HCT116 (cell line): ENCODE measurements at regions not wholly inside any gene's neighbourhood (a gene's known extent, or its start where the extent isn't known, plus 50 kb on each side); places are given as distances from the start of the nearest gene placed in this dataset.

Source experiments
- ATAC-seq: fragments of 200-7000 bp; cut with Tn5 transposase; 2 replicates; pipeline ENCODE4 v1.9.1; 2020; ENCODE audit warnings: mild to moderate bottlenecking, moderate library complexity
- BruUV-seq: library from RNA; stranded (reverse); fragments of 400-500 nt; replicated peaks from 2 replicates; lab custom pipeline; 2021; lab: Mats Ljungman, UMichigan
- CTCF ChIA-PET: fragments of 300-600 bp; sonication (Branson Sonifier 250); formaldehyde crosslinking; loops from one replicate; lab custom pipeline; 2021; ENCODE audit warnings: antibody characterized with exemption; lab: Charles Lee
- POLR2A ChIA-PET: fragments of 300-600, 350-600 bp; sonication (Branson Sonifier 250); formaldehyde crosslinking; loops from one replicate; lab custom pipeline; 2021; ENCODE audit warnings: antibody characterized with exemption; lab: Charles Lee
- RAD21 ChIA-PET, 2 experiments: fragments of 300-600 bp; sonication (Branson Sonifier 250); formaldehyde crosslinking; loops; one replicate each; lab custom pipeline; 2023; ENCODE audit warnings: low total read pairs in 2 of 2; ENCODE audit not compliant: uncharacterized antibody in 2 of 2, unreplicated experiment in 2 of 2, low non-redundant PET in 1 of 2; lab: Charles Lee
- DNase-seq: peaks from one replicate; pipeline ENCODE4 v3.0.0-alpha.2; 2010; ENCODE audit warnings: low read depth, low spot score
- H2AFZ ChIP-seq: fragments of 200-600 bp; shearing (Covaris generic), sonication (generic); 2 replicates; pipeline ENCODE4 v1.6.1; 2017; ENCODE audit warnings: low read depth, mixed run types, mixed read lengths, antibody characterized with exemption, low read length; ENCODE audit not compliant: poor library complexity, severe bottlenecking
- H3K27ac ChIP-seq: 2 replicates; pipeline ENCODE4 v1.5.1; 2012; ENCODE audit warnings: low read depth, low read length
- H3K27me3 ChIP-seq: fragments of 200-600 bp; sonication (generic); 2 replicates; pipeline ENCODE4 v1.6.1; 2016; ENCODE audit warnings: mixed run types, low read length, mixed read lengths; ENCODE audit not compliant: insufficient read depth
- H3K36me3 ChIP-seq, 2 experiments: fragments of 200-500 bp in 1 of 2; fragments of 200-600 bp in 1 of 2; sonication (Bioruptor generic) in 1 of 2; sonication (generic) in 1 of 2; 2 replicates each; pipeline versions ENCODE4 v1.5.1 to v1.6.1; 2014 to 2016; ENCODE audit warnings: low read length in 2 of 2, inconsistent platforms in 1 of 2, mixed read lengths in 1 of 2, mixed run types in 1 of 2; ENCODE audit not compliant: insufficient read depth in 2 of 2, control insufficient read depth in 1 of 2
- H3K4me1 ChIP-seq, 2 experiments: fragments of 200-600 bp in 1 of 2; sonication (generic) in 1 of 2; 2 replicates each; pipeline versions ENCODE4 v1.5.1 to v1.6.1; 2012 to 2017; ENCODE audit warnings: low read length in 2 of 2, inconsistent platforms in 1 of 2, mild to moderate bottlenecking in 1 of 2, mixed read lengths in 1 of 2, mixed run types in 1 of 2, moderate library complexity in 1 of 2; ENCODE audit not compliant: insufficient read depth in 2 of 2, control insufficient read depth in 1 of 2
- H3K4me2 ChIP-seq: fragments of 200-600 bp; sonication (generic); 2 replicates; pipeline ENCODE4 v1.6.1; 2017; ENCODE audit warnings: mixed run types, low read length, mixed read lengths
- H3K4me3 ChIP-seq, 2 experiments: fragments of 200-600 bp in 1 of 2; sonication (generic) in 1 of 2; replicated peaks in 1 of 2; 2 replicates each; pipeline ENCODE4 v1.5.1; 2011 to 2016; ENCODE audit warnings: low read length in 2 of 2, control low read depth in 1 of 2, low read depth in 1 of 2, mild to moderate bottlenecking in 1 of 2, mixed read lengths in 1 of 2, mixed run types in 1 of 2
- H3K79me2 ChIP-seq: fragments of 200-600 bp; sonication (generic); 2 replicates; pipeline ENCODE4 v1.6.1; 2017; ENCODE audit warnings: mild to moderate bottlenecking, mixed run types, low read length, moderate library complexity, mixed read lengths; ENCODE audit not compliant: insufficient read depth
- H3K9ac ChIP-seq: fragments of 200-600 bp; sonication (generic); 2 replicates; pipeline ENCODE4 v1.6.1; 2016; ENCODE audit warnings: low read length, mixed read lengths
- H3K9me2 ChIP-seq: fragments of 200-600 bp; sonication (generic), shearing (Covaris generic); 2 replicates; pipeline ENCODE4 v1.6.1; 2017; ENCODE audit warnings: mixed run types, mild to moderate bottlenecking, moderate library complexity; ENCODE audit not compliant: insufficient read depth
- H3K9me3 ChIP-seq, 2 experiments: fragments of 200-500 bp in 1 of 2; fragments of 200-600 bp in 1 of 2; sonication (Bioruptor generic) in 1 of 2; sonication (generic) in 1 of 2; 2 replicates each; pipeline ENCODE4 v1.6.1; 2014 to 2017; ENCODE audit warnings: low read length in 2 of 2, mixed read lengths in 2 of 2, inconsistent platforms in 1 of 2, low read depth in 1 of 2, mild to moderate bottlenecking in 1 of 2, mixed run types in 1 of 2, moderate library complexity in 1 of 2; ENCODE audit not compliant: control insufficient read depth in 1 of 2, insufficient read depth in 1 of 2
- H4K20me1 ChIP-seq: fragments of 200-600 bp; sonication (generic), shearing (Covaris generic); 2 replicates; pipeline ENCODE4 v1.6.1; 2017; ENCODE audit warnings: mixed run types, mild to moderate bottlenecking, moderate library complexity; ENCODE audit not compliant: insufficient read depth
- CBX3 ChIP-seq: IDR thresholded peaks from 2 replicates; pipeline ENCODE4 v1.6.1; 2012; ENCODE audit warnings: low read depth
- CEBPB ChIP-seq: IDR thresholded peaks from 2 replicates; pipeline ENCODE4 v1.6.1; 2012; ENCODE audit warnings: low read depth
- EGR1 ChIP-seq: IDR thresholded peaks from 2 replicates; pipeline ENCODE4 v1.6.1; 2012; ENCODE audit warnings: low read depth
- POLR2AphosphoS5 ChIP-seq: IDR thresholded peaks from 2 replicates; pipeline ENCODE4 v1.6.1; 2011; ENCODE audit warnings: mild to moderate bottlenecking, low read depth, low read length, moderate library complexity
- RAD21 ChIP-seq: IDR thresholded peaks from 2 replicates; pipeline ENCODE4 v1.6.1; 2012; ENCODE audit warnings: low read depth, mild to moderate bottlenecking
- SP1 ChIP-seq: IDR thresholded peaks from 2 replicates; pipeline ENCODE4 v1.6.1; 2012; ENCODE audit warnings: low read depth
- TCF7L2 ChIP-seq: IDR thresholded peaks from 2 replicates; pipeline ENCODE4 v1.7.0; 2011; ENCODE audit warnings: borderline replicate concordance, inconsistent platforms; ENCODE audit not compliant: insufficient read depth, insufficient read length; ENCODE audit errors: extremely low read depth
- YY1 ChIP-seq: IDR thresholded peaks from 2 replicates; pipeline ENCODE4 v1.6.1; 2011; ENCODE audit warnings: low read length, low read depth, moderate library complexity, mild to moderate bottlenecking; ENCODE audit not compliant: insufficient replicate concordance; ENCODE audit errors: extremely low read depth
- ZNF274 ChIP-seq: fragments of 200-500 bp; sonication (Bioruptor generic); IDR thresholded peaks from 2 replicates; pipeline ENCODE4 v1.6.1; 2014; ENCODE audit warnings: mild to moderate bottlenecking, low read depth, low read length, inconsistent platforms
- intact Hi-C: fragments of 100-400 bp; cut with micrococcal nuclease; formaldehyde crosslinking; loops from 2 replicates; pipeline ENCODE4 v1.10.0; 2022
- TF ChIP-seq, protein P1 (sequence below): IDR thresholded peaks from 2 replicates; pipeline ENCODE4 v1.6.1; 2011; ENCODE audit warnings: mild to moderate bottlenecking, low read length, moderate library complexity; ENCODE audit not compliant: insufficient replicate concordance; ENCODE audit errors: extremely low read depth
- TF ChIP-seq, protein P2 (sequence below), 3 experiments: fragments of 200-600 bp in 1 of 3; sonication (generic) in 1 of 3; IDR thresholded peaks in 2 of 3; conservative IDR thresholded peaks in 1 of 3; 2 replicates each; pipeline ENCODE4 v1.5.1; 2012 to 2017; ENCODE audit warnings: low read depth in 2 of 3, low read length in 2 of 3, antibody characterized with exemption in 1 of 3, borderline replicate concordance in 1 of 3, control low read depth in 1 of 3, mild to moderate bottlenecking in 1 of 3, mixed read lengths in 1 of 3, mixed run types in 1 of 3, moderate library complexity in 1 of 3; ENCODE audit not compliant: insufficient read depth in 1 of 3

DNA sequence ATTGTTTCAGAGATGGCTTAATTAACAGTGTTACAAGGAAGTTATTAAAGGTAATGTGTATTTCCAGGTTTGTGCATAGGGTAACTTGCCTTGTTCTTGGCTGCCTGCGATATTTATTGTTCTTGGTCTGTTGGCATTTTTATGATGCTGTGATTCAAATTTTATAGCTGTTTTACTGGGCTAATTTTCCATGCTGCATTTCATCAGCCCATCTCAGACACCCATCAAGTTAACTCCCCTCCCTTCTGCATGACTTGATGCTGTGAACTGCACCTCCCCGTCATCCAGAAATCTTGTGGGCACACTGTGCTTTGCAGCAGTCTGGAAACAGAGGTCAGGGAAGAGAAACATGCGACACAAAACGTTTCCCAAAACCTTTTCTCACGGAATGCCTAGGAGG lies 1049.2 kb downstream of the AACS start:
- intact Hi-C loops: no loop called here
- H3K27me3 ChIP-seq: no peaks in the 10 kb centered on the region
- ATAC-seq (no peak), DNase-seq (no peak)
- H4K20me1 ChIP-seq: no peaks in the 10 kb centered on the region
- H3K9ac ChIP-seq: no peak overlapping the region
- peaks cover 12 to 20% of the 10 kb centered on the region in 2 experiments; a peak in 2 of 4 replicates for H3K9me3 ChIP-seq
- H3K79me2 ChIP-seq: no peaks in the 10 kb centered on the region
- H3K4me2 ChIP-seq: no peak overlapping the region
- RAD21 ChIA-PET: no interaction called here
- H3K9me2 ChIP-seq: no peaks in the 10 kb centered on the region
- H3K4me1 ChIP-seq: no peaks in the 10 kb centered on the region
- POLR2A ChIA-PET: no interaction called here
- BruUV-seq: no TSS peak
- H3K4me3 ChIP-seq: no peak overlapping the region
- CTCF ChIA-PET: no interaction called here
- no peak overlapping the region for H2AFZ ChIP-seq
- no peak overlapping the region for H3K27ac ChIP-seq
- no peaks in the 10 kb centered on the region for H3K36me3 ChIP-seq
- TF ChIP-seq YY1 (no peak), ZNF274 (no peak), TCF7L2 (no peak), EGR1 (no peak), CEBPB (no peak), POLR2AphosphoS5 (no peak)
- TF ChIP-seq, protein P1, sequence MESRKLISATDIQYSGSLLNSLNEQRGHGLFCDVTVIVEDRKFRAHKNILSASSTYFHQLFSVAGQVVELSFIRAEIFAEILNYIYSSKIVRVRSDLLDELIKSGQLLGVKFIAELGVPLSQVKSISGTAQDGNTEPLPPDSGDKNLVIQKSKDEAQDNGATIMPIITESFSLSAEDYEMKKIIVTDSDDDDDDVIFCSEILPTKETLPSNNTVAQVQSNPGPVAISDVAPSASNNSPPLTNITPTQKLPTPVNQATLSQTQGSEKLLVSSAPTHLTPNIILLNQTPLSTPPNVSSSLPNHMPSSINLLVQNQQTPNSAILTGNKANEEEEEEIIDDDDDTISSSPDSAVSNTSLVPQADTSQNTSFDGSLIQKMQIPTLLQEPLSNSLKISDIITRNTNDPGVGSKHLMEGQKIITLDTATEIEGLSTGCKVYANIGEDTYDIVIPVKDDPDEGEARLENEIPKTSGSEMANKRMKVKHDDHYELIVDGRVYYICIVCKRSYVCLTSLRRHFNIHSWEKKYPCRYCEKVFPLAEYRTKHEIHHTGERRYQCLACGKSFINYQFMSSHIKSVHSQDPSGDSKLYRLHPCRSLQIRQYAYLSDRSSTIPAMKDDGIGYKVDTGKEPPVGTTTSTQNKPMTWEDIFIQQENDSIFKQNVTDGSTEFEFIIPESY: no peak

DNA sequence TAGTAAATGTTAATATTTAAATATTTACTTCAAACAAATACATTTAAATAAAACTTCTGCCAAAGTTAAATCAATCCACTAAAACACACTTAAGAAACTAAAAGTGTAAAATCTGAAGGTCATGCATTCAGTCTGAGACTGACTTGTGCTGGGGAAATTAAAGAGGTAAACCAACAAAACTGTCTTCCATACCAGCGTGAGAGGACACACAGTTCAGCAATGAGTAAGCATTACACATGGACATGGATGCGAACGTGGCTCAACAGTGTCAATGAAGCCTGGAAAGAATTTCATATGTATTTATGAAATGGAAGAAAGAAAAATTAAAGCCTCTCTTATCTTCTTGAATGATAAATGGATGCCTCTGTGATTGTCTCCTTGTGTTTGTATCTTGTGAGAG lies 1052.3 kb downstream of the AACS start:
- POLR2A ChIA-PET: no interaction called here
- H3K9me2 ChIP-seq: no peaks in the 10 kb centered on the region
- H3K27ac ChIP-seq: no peak overlapping the region
- TF ChIP-seq, protein P1: no peak
- TF ChIP-seq, protein P2, sequence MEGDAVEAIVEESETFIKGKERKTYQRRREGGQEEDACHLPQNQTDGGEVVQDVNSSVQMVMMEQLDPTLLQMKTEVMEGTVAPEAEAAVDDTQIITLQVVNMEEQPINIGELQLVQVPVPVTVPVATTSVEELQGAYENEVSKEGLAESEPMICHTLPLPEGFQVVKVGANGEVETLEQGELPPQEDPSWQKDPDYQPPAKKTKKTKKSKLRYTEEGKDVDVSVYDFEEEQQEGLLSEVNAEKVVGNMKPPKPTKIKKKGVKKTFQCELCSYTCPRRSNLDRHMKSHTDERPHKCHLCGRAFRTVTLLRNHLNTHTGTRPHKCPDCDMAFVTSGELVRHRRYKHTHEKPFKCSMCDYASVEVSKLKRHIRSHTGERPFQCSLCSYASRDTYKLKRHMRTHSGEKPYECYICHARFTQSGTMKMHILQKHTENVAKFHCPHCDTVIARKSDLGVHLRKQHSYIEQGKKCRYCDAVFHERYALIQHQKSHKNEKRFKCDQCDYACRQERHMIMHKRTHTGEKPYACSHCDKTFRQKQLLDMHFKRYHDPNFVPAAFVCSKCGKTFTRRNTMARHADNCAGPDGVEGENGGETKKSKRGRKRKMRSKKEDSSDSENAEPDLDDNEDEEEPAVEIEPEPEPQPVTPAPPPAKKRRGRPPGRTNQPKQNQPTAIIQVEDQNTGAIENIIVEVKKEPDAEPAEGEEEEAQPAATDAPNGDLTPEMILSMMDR (IDR thresholded peaks at IDR 0.05 in 2 of 3, conservative IDR thresholded peaks at IDR 0.05 in 1 of 3; ENCODE audit: borderline replicate concordance in 1 of 3, insufficient read depth in 1 of 3, low read depth in 2 of 3, low read length in 2 of 3): no peak
- TF ChIP-seq SP1 (no peak), RAD21 (no peak), CBX3 (no peak)
- no peak overlapping the region for H3K4me3 ChIP-seq
- H3K4me1 ChIP-seq: no peaks in the 10 kb centered on the region
- no peaks in the 10 kb centered on the region for H3K27me3 ChIP-seq
- no TSS peak for BruUV-seq
- no peak overlapping the region for H3K4me2 ChIP-seq
- H3K9ac ChIP-seq: no peak overlapping the region
- H2AFZ ChIP-seq: no peak overlapping the region
- H3K79me2 ChIP-seq: no peaks in the 10 kb centered on the region
- CTCF ChIA-PET: no interaction called here
- no peak for ATAC-seq
- RAD21 ChIA-PET: no interaction called here
- H3K9me3 ChIP-seq: peaks cover 14 to 15% of the 10 kb centered on the region in 2 experiments; a peak in 2 of 4 replicates
- DNase-seq: no peak
- intact Hi-C loops: no loop called here
- no peaks in the 10 kb centered on the region for H3K36me3 ChIP-seq
- H4K20me1 ChIP-seq: no peaks in the 10 kb centered on the region
